ENCODE measurements at regions not wholly inside any gene's neighbourhood (a gene's known extent, or its start where the extent isn't known, plus 50 kb on each side); places are given as distances from the start of the nearest gene placed in this dataset.

DNA sequence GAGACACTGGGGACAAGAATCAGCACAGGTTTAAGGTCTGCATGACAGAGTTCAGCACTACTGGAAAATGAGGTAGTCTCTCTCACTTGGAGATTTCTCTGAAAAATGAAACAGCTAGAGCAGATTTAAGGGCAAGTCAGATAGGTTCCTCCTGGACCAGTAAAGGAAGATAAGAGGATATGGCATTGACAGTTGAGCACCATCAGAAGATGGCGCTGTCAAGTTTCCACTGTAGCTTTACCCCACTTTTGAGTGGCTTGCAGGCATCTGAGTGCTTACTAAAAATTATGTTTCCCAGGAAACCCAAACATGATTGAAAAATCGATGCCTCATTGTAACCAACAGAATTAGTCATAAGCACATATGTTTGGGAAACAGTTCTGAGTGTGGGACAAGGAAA lies 407.2 kb upstream of the UBE2E2 start:
- peaks cover 1% of the 10 kb centered on the region for H3K27me3 Mint-ChIP-seq (ENCODE audit: unreplicated experiment)
- TF ChIP-seq, protein P1, sequence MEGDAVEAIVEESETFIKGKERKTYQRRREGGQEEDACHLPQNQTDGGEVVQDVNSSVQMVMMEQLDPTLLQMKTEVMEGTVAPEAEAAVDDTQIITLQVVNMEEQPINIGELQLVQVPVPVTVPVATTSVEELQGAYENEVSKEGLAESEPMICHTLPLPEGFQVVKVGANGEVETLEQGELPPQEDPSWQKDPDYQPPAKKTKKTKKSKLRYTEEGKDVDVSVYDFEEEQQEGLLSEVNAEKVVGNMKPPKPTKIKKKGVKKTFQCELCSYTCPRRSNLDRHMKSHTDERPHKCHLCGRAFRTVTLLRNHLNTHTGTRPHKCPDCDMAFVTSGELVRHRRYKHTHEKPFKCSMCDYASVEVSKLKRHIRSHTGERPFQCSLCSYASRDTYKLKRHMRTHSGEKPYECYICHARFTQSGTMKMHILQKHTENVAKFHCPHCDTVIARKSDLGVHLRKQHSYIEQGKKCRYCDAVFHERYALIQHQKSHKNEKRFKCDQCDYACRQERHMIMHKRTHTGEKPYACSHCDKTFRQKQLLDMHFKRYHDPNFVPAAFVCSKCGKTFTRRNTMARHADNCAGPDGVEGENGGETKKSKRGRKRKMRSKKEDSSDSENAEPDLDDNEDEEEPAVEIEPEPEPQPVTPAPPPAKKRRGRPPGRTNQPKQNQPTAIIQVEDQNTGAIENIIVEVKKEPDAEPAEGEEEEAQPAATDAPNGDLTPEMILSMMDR (IDR thresholded peaks at IDR 0.05; ENCODE audit: unreplicated experiment) = no peak
- DNase-seq (ENCODE audit: low spot score) = no peak

DNA sequence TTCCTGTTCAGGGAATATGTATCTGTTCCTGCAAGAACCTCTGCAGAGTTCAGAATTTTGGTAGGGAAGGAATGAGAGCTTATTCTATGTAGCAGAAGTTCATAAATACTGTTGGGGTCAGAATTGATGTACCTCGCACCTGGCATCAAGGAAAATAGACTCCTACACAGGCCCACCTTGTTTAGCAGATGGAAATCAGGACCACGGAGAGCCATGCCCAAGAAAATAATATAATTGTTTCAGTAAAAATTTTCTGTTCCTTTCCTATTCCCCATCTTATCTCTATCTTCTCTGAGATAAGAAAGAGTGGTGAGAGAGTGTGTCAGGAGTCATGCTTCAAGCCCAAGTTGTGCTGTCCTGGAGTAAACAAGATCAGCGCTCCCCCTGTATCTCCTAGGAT lies 404.7 kb upstream of the UBE2E2 start:
- no peak for DNase-seq (ENCODE audit: low spot score)
- H3K27ac Mint-ChIP-seq (ENCODE audit: unreplicated experiment) = no peak overlapping the region
- H3K9me3 Mint-ChIP-seq (ENCODE audit: unreplicated experiment) = no peaks in the 10 kb centered on the region
- H3K36me3 Mint-ChIP-seq (ENCODE audit: low read depth, unreplicated experiment) = no peaks in the 10 kb centered on the region
- H3K4me1 Mint-ChIP-seq (ENCODE audit: unreplicated experiment) = no peaks in the 10 kb centered on the region
- TF ChIP-seq, protein P1 (IDR thresholded peaks at IDR 0.05; ENCODE audit: unreplicated experiment) = no peak
- H3K4me3 Mint-ChIP-seq (ENCODE audit: unreplicated experiment) = no peak overlapping the region
- peaks cover 1% of the 10 kb centered on the region for H3K27me3 Mint-ChIP-seq (ENCODE audit: unreplicated experiment)

More for the DNA sequence above, 407.2 kb upstream of the UBE2E2 start:
- no peaks in the 10 kb centered on the region for H3K9me3 Mint-ChIP-seq (ENCODE audit: unreplicated experiment)
- no peaks in the 10 kb centered on the region for H3K4me1 Mint-ChIP-seq (ENCODE audit: unreplicated experiment)
- H3K27ac Mint-ChIP-seq (ENCODE audit: unreplicated experiment) = no peak overlapping the region
- H3K36me3 Mint-ChIP-seq (ENCODE audit: low read depth, unreplicated experiment) = no peaks in the 10 kb centered on the region
- H3K4me3 Mint-ChIP-seq (ENCODE audit: unreplicated experiment) = no peak overlapping the region

DNA sequence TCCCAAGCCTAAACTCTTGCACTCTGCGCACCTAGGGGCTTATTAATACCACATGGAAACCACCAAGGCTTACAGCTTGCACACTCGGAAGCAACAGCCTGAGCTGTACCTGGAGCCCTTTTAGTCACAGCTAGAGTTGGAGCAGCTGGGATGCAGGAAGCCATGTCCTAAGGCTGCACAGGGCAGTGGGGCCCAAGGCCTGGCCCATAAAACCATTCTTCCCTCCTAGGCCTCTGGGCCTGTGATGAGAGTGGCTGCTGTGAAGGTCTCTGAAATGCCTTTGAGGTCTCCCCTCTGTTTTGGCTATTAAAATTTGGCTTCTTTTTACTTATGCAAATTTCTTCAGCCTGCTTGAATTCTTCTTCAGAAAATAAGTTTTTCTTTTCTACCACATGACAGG lies 383.9 kb upstream of the UBE2E2 start:
- TF ChIP-seq, protein P1 (IDR thresholded peaks at IDR 0.05; ENCODE audit: unreplicated experiment) = no peak
- no peaks in the 10 kb centered on the region for H3K27me3 Mint-ChIP-seq (ENCODE audit: unreplicated experiment)
- H3K4me1 Mint-ChIP-seq (ENCODE audit: unreplicated experiment) = no peaks in the 10 kb centered on the region
- no peak overlapping the region for H3K4me3 Mint-ChIP-seq (ENCODE audit: unreplicated experiment)
- no peak overlapping the region for H3K27ac Mint-ChIP-seq (ENCODE audit: unreplicated experiment)
- peaks cover 5% of the 10 kb centered on the region for H3K9me3 Mint-ChIP-seq (ENCODE audit: unreplicated experiment)
- DNase-seq (ENCODE audit: low spot score) = no peak
- peaks cover 4% of the 10 kb centered on the region for H3K36me3 Mint-ChIP-seq (ENCODE audit: low read depth, unreplicated experiment)

DNA sequence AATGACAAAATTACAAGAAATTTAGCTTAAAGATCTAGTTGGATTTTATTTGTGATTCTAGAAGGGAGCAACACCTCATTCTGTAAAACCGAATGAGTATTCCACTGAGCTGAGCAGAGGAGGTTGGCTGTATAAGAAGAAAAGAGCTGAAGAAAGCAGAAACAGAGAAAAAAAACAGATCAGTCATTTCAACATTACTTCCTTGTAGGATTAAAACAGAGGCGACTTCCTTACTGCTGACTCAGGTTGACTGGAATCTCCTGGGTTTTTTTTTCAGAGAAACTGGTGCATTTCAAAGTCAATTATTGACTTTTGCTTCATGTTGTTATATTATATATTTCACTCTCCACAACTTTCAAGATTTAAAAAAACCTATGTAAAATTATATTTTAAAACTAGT lies 368.1 kb upstream of the UBE2E2 start:
- no peak for DNase-seq (ENCODE audit: low spot score)
- Mint-ChIP-seq H3K4me3 (ENCODE audit: unreplicated experiment) (no peak overlapping the region), H3K4me1 (ENCODE audit: unreplicated experiment) (peaks cover 26% of the 10 kb centered on the region), H3K27me3 (ENCODE audit: unreplicated experiment) (no peaks in the 10 kb centered on the region), H3K9me3 (ENCODE audit: unreplicated experiment) (no peaks in the 10 kb centered on the region), H3K27ac (ENCODE audit: unreplicated experiment) (no peak overlapping the region), H3K36me3 (ENCODE audit: low read depth, unreplicated experiment) (no peaks in the 10 kb centered on the region)
- TF ChIP-seq, protein P1 (IDR thresholded peaks at IDR 0.05; ENCODE audit: unreplicated experiment) = no peak

DNA sequence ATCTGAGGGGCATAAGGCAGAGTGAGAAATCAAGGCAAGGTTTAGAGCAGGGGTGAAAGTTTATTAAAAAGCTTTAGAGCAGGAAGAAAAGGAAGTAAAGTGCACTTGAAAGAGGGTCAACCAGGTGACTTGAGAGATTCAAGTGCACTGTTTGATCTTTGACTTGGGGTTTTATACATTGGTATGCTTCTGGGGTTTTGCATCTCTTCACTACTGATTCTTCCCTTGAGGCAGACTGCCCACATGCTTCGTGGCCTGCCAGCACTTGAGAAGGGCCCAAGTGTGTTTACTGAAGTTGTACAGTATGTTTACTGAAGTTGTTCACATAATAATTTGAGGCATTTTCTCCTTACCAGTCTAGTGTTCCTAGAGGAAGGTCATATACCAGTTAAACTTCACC lies 367.0 kb upstream of the UBE2E2 start:
- H3K9me3 Mint-ChIP-seq (ENCODE audit: unreplicated experiment) = no peaks in the 10 kb centered on the region
- no peak overlapping the region for H3K27ac Mint-ChIP-seq (ENCODE audit: unreplicated experiment)
- no peaks in the 10 kb centered on the region for H3K36me3 Mint-ChIP-seq (ENCODE audit: low read depth, unreplicated experiment)
- H3K4me3 Mint-ChIP-seq (ENCODE audit: unreplicated experiment) = no peak overlapping the region
- no peak for DNase-seq (ENCODE audit: low spot score)
- TF ChIP-seq, protein P1 (IDR thresholded peaks at IDR 0.05; ENCODE audit: unreplicated experiment) = no peak
- H3K27me3 Mint-ChIP-seq (ENCODE audit: unreplicated experiment) = no peaks in the 10 kb centered on the region
- H3K4me1 Mint-ChIP-seq (ENCODE audit: unreplicated experiment) = peaks cover 26% of the 10 kb centered on the region

Measured in endothelial cell (in vitro differentiated cells).